PC-3 (cell line): ENCODE measurements at regions not wholly inside any gene's neighbourhood (a gene's known extent, or its start where the extent isn't known, plus 50 kb on each side); places are given as distances from the start of the nearest gene placed in this dataset.

Experiments
- ATAC-seq: fragments of 200-7000 bp; cut with Tn5 transposase; 2 replicates; pipeline ENCODE4 v1.9.1; 2020; ENCODE audit warnings: mild to moderate bottlenecking, moderate library complexity
- BruUV-seq: library from RNA; stranded (reverse); fragments of 400-500 nt; replicated peaks from 2 replicates; lab custom pipeline; 2021; lab: Mats Ljungman, UMichigan
- CTCF ChIA-PET: fragments of 300-600 bp; sonication (Branson Sonifier 250); formaldehyde crosslinking; loops from one replicate; lab custom pipeline; 2022; ENCODE audit warnings: antibody characterized with exemption; lab: Charles Lee
- POLR2A ChIA-PET: fragments of 300-600 bp; sonication (Branson Sonifier 250); formaldehyde crosslinking; loops from one replicate; lab custom pipeline; 2022; ENCODE audit warnings: antibody characterized with exemption; ENCODE audit not compliant: unreplicated experiment; lab: Charles Lee
- DNase-seq: peaks from one replicate; pipeline ENCODE4 v3.0.0-alpha.2; 2015
- H2AFZ ChIP-seq: fragments of 300-600 bp; sonication (generic); 2 replicates; pipeline ENCODE4 v1.6.0; 2016; ENCODE audit warnings: antibody characterized with exemption, low read length
- H3F3A ChIP-seq: fragments of 300-600 bp; sonication (generic); one replicate; pipeline ENCODE4 v1.6.0; 2017; ENCODE audit warnings: antibody characterized with exemption, low read length, control low read depth, mild to moderate bottlenecking; ENCODE audit not compliant: unreplicated experiment
- H3K27ac ChIP-seq: fragments of 300-600 bp; sonication (generic); 2 replicates; pipeline ENCODE4 v1.5.1; 2016; ENCODE audit warnings: mild to moderate bottlenecking, low read length
- H3K27me3 ChIP-seq: fragments of 300-600 bp; sonication (generic); 2 replicates; pipeline ENCODE4 v1.6.1; 2016; ENCODE audit warnings: low read length, mixed read lengths
- H3K36me3 ChIP-seq: fragments of 300-600 bp; sonication (generic); 2 replicates; pipeline ENCODE4 v1.6.1; 2016; ENCODE audit warnings: low read depth, mixed run types, low read length, mixed read lengths
- H3K4me1 ChIP-seq: fragments of 300-600 bp; sonication (generic); 2 replicates; pipeline ENCODE4 v1.5.1; 2016; ENCODE audit warnings: low read length; ENCODE audit not compliant: insufficient read depth
- H3K4me2 ChIP-seq: fragments of 300-600 bp; sonication (generic); 2 replicates; pipeline ENCODE4 v1.6.0; 2016; ENCODE audit warnings: low read length
- H3K4me3 ChIP-seq: fragments of 300-600 bp; sonication (generic); 2 replicates; pipeline ENCODE4 v1.5.1; 2016; ENCODE audit warnings: mild to moderate bottlenecking, low read length, mixed read lengths
- H3K79me2 ChIP-seq: fragments of 300-600 bp; sonication (generic); 2 replicates; pipeline ENCODE4 v1.6.1; 2017; ENCODE audit warnings: low read length, mixed read lengths
- H3K9ac ChIP-seq: fragments of 300-600 bp; sonication (generic); 2 replicates; pipeline ENCODE4 v1.6.0; 2016; ENCODE audit warnings: mild to moderate bottlenecking, low read length
- H3K9me2 ChIP-seq: fragments of 300-600 bp; sonication (generic); replicated peaks from 2 replicates; pipeline ENCODE4 v1.6.1; 2016; ENCODE audit warnings: mixed run types, low read length, mixed read lengths
- H3K9me3 ChIP-seq: fragments of 300-600 bp; sonication (generic); 2 replicates; pipeline ENCODE4 v1.6.1; 2016; ENCODE audit warnings: low read length, mixed read lengths
- H4K20me1 ChIP-seq: fragments of 300-600 bp; sonication (generic); 2 replicates; pipeline ENCODE4 v1.6.1; 2016; ENCODE audit warnings: low read length, mixed read lengths
- CTCF ChIP-seq: fragments of 300-600 bp; sonication (generic); conservative IDR thresholded peaks from 2 replicates; pipeline ENCODE4 v1.5.1; 2017; ENCODE audit warnings: antibody characterized with exemption, low read depth, mild to moderate bottlenecking, low read length
- EZH2 ChIP-seq: fragments of 300-600 bp; sonication (generic); IDR thresholded peaks from one replicate; pipeline ENCODE4 v1.6.1; 2017; ENCODE audit warnings: antibody characterized with exemption, mild to moderate bottlenecking, low read length; ENCODE audit not compliant: unreplicated experiment
- EZH2phosphoT487 ChIP-seq: fragments of 300-600 bp; sonication (generic); IDR thresholded peaks from 2 replicates; pipeline ENCODE4 v1.6.1; 2018; ENCODE audit warnings: mild to moderate bottlenecking, antibody characterized with exemption, low read length, borderline replicate concordance
- intact Hi-C: fragments of 100-400 bp; cut with micrococcal nuclease; formaldehyde crosslinking; loops from 2 replicates; pipeline ENCODE4 v1.9.0; 2023

- no peak for TF ChIP-seq EZH2phosphoT487
- no peak for TF ChIP-seq EZH2
- no peak for TF ChIP-seq CTCF
These were observed 265.3 kb upstream of the GK2 start for GRCh38 chr4:79673377-79673776.

GRCh38 chr4:79666875-79667274 lies 258.8 kb upstream of the GK2 start:
- H3K27me3 ChIP-seq, result no peaks in the 10 kb centered on the region
- no peaks in the 10 kb centered on the region for H3F3A ChIP-seq
- H3K4me3 ChIP-seq, result no peak overlapping the region
- no peak for TF ChIP-seq EZH2
- TF ChIP-seq EZH2phosphoT487, result no peak
- no peak for TF ChIP-seq CTCF
- no peak overlapping the region for H2AFZ ChIP-seq
- intact Hi-C loops, result no loop called here
- H4K20me1 ChIP-seq, result no peaks in the 10 kb centered on the region
- no peaks in the 10 kb centered on the region for H3K9me2 ChIP-seq
- H3K27ac ChIP-seq, result no peak overlapping the region
- BruUV-seq, result no TSS peak
- H3K4me1 ChIP-seq, result no peaks in the 10 kb centered on the region
- DNase-seq, result no peak
- H3K4me2 ChIP-seq, result no peak overlapping the region
- no peak for ATAC-seq
- CTCF ChIA-PET, result no interaction called here
- no peak overlapping the region for H3K9ac ChIP-seq
- POLR2A ChIA-PET, result no interaction called here
- H3K79me2 ChIP-seq, result no peaks in the 10 kb centered on the region
- no peaks in the 10 kb centered on the region for H3K36me3 ChIP-seq
- H3K9me3 ChIP-seq, result no peaks in the 10 kb centered on the region

More at GRCh38 chr4:79673377-79673776, 265.3 kb upstream of the GK2 start:
- H3K4me2 ChIP-seq, result no peak overlapping the region
- H3K4me1 ChIP-seq, result no peaks in the 10 kb centered on the region
- H3F3A ChIP-seq, result no peaks in the 10 kb centered on the region
- intact Hi-C loops, result no loop called here
- H3K36me3 ChIP-seq, result no peaks in the 10 kb centered on the region
- CTCF ChIA-PET, result no interaction called here
- H3K9me3 ChIP-seq, result no peaks in the 10 kb centered on the region
- DNase-seq (no peak), ATAC-seq (no peak)
- no peaks in the 10 kb centered on the region for H3K79me2 ChIP-seq
- no peak overlapping the region for H3K4me3 ChIP-seq
- POLR2A ChIA-PET, result no interaction called here
- H3K9ac ChIP-seq, result no peak overlapping the region
- H3K9me2 ChIP-seq, result no peaks in the 10 kb centered on the region
- no peak overlapping the region for H3K27ac ChIP-seq
- no peak overlapping the region for H2AFZ ChIP-seq
- H3K27me3 ChIP-seq, result no peaks in the 10 kb centered on the region
- no TSS peak for BruUV-seq
- no peaks in the 10 kb centered on the region for H4K20me1 ChIP-seq

- intact Hi-C loops, result no loop called here
These were observed 258.1 kb upstream of the GK2 start for GRCh38 chr4:79666112-79666511.

More at GRCh38 chr4:79666112-79666511, 258.1 kb upstream of the GK2 start:
- TF ChIP-seq EZH2 (no peak), CTCF (no peak), EZH2phosphoT487 (no peak)
- H3K9me2 ChIP-seq, result no peaks in the 10 kb centered on the region
- H3K9me3 ChIP-seq, result no peaks in the 10 kb centered on the region
- no peak overlapping the region for H3K4me2 ChIP-seq
- H3F3A ChIP-seq, result no peaks in the 10 kb centered on the region
- H3K4me3 ChIP-seq, result no peak overlapping the region
- DNase-seq (no peak), ATAC-seq (no peak)
- H2AFZ ChIP-seq, result no peak overlapping the region
- ChIA-PET POLR2A (no interaction called here), CTCF (no interaction called here)
- no peaks in the 10 kb centered on the region for H3K79me2 ChIP-seq
- H3K27ac ChIP-seq, result no peak overlapping the region
- no peaks in the 10 kb centered on the region for H3K4me1 ChIP-seq
- H3K27me3 ChIP-seq, result no peaks in the 10 kb centered on the region
- H3K9ac ChIP-seq, result no peak overlapping the region
- no peaks in the 10 kb centered on the region for H4K20me1 ChIP-seq
- H3K36me3 ChIP-seq, result no peaks in the 10 kb centered on the region
- no TSS peak for BruUV-seq
